GM18507 (cell line): ENCODE measurements at regions not wholly inside any gene's neighbourhood (a gene's known extent, or its start where the extent isn't known, plus 50 kb on each side); places are given as distances from the start of the nearest gene placed in this dataset.
"Not testable (repeated sequence)": the region's sequence is repeated elsewhere in the genome, so short reads cannot be mapped to it uniquely, and the experiment has no call there.

Source experiments
- DNase-seq: peaks from one replicate; pipeline ENCODE4 v3.0.0; 2011; ENCODE audit warnings: low read depth; ENCODE audit not compliant: insufficient read length; ENCODE audit errors: extremely low spot score
- FAIRE-seq: peaks from 2 replicates; lab custom pipeline; 2011; peaks lifted over from hg19 to GRCh38; lab: Jason Lieb, UNC

- FAIRE-seq, DNase-seq: not testable (repeated sequence)
These were observed 1398.1 kb downstream of the UQCRFS1 start for GRCh38 chr19:27814834-27815233.

- not testable (repeated sequence) for DNase-seq, FAIRE-seq
These were observed 1398.7 kb downstream of the UQCRFS1 start for GRCh38 chr19:27814274-27814673.

- DNase-seq (no peak), FAIRE-seq (no peak)
These were observed 1406.4 kb downstream of the UQCRFS1 start for GRCh38 chr19:27806471-27807070.

GRCh38 chr19:27805848-27806247, 1407.1 kb downstream of the UQCRFS1 start:
- FAIRE-seq = no peak
- DNase-seq = no peak

- DNase-seq, FAIRE-seq: not testable (repeated sequence)
These were observed 1410.7 kb downstream of the UQCRFS1 start for GRCh38 chr19:27802293-27802692.

GRCh38 chr19:27796540-27796939, 1416.4 kb downstream of the UQCRFS1 start:
- no peak for DNase-seq
- no peak for FAIRE-seq

- DNase-seq = no peak
These were observed 1416.9 kb downstream of the UQCRFS1 start for GRCh38 chr19:27796073-27796472.

GRCh38 chr19:27795369-27795768, 1417.6 kb downstream of the UQCRFS1 start:
- FAIRE-seq = no peak

More at GRCh38 chr19:27796073-27796472, 1416.9 kb downstream of the UQCRFS1 start:
- no peak for FAIRE-seq

GRCh38 chr19:27794494-27795042, 1418.4 kb downstream of the UQCRFS1 start:
- FAIRE-seq (no peak), DNase-seq (no peak)

More at GRCh38 chr19:27795369-27795768, 1417.6 kb downstream of the UQCRFS1 start:
- DNase-seq = no peak

- FAIRE-seq = peak; percentile 97
These were observed 1419.1 kb downstream of the UQCRFS1 start for GRCh38 chr19:27793644-27794493.

GRCh38 chr19:27793128-27793643, 1419.8 kb downstream of the UQCRFS1 start:
- DNase-seq (peak; percentile 25), FAIRE-seq (no peak)

More at GRCh38 chr19:27793644-27794493, 1419.1 kb downstream of the UQCRFS1 start:
- peak; percentile 79 for DNase-seq

GRCh38 chr19:27792576-27793127, 1420.3 kb downstream of the UQCRFS1 start:
- FAIRE-seq = no peak
- DNase-seq = no peak

- FAIRE-seq (no peak), DNase-seq (no peak)
These were observed 1432.4 kb downstream of the UQCRFS1 start for GRCh38 chr19:27780367-27781075.

GRCh38 chr19:27779954-27780353, 1433.0 kb downstream of the UQCRFS1 start:
- no peak for FAIRE-seq
- DNase-seq = no peak

- FAIRE-seq (no peak), DNase-seq (no peak)
These were observed 1435.2 kb downstream of the UQCRFS1 start for GRCh38 chr19:27777726-27778125.

- no peak for DNase-seq
- no peak for FAIRE-seq
These were observed 1435.7 kb downstream of the UQCRFS1 start for GRCh38 chr19:27777242-27777641.

- FAIRE-seq (no peak), DNase-seq (no peak)
These were observed 1436.4 kb downstream of the UQCRFS1 start for GRCh38 chr19:27776524-27776923.

- FAIRE-seq (no peak), DNase-seq (no peak)
These were observed 1436.9 kb downstream of the UQCRFS1 start for GRCh38 chr19:27776020-27776419.

- DNase-seq = no peak
- no peak for FAIRE-seq
These were observed 1437.6 kb downstream of the UQCRFS1 start for GRCh38 chr19:27775395-27775794.
